Left hindlimb (tissue), 1 donor: ENCODE measurements at regions not wholly inside any gene's neighbourhood (a gene's known extent, or its start where the extent isn't known, plus 50 kb on each side); places are given as distances from the start of the nearest gene placed in this dataset.
"Not testable (repeated sequence)": the region's sequence is repeated elsewhere in the genome, so short reads cannot be mapped to it uniquely, and the experiment has no call there.

Experiments
- DNase-seq: peaks from one replicate; pipeline ENCODE4 v3.0.0-alpha.2; 2018

GRCh38 chr20:40894237-40894630 lies 134.4 kb upstream of the TOP1 start:
- no peak for DNase-seq

- DNase-seq: no peak
Measured at GRCh38 chr20:40895182-40895581, 133.4 kb upstream of the TOP1 start.

- DNase-seq: no peak
Measured at GRCh38 chr20:40896814-40897700, 131.6 kb upstream of the TOP1 start.

- no peak for DNase-seq
Measured at GRCh38 chr20:40899344-40899743, 129.3 kb upstream of the TOP1 start.

- no peak for DNase-seq
Measured at GRCh38 chr20:40900666-40901215, 127.9 kb upstream of the TOP1 start.

GRCh38 chr20:40902661-40903060 lies 126.0 kb upstream of the TOP1 start:
- DNase-seq: no peak

GRCh38 chr20:40908309-40908708 lies 120.3 kb upstream of the TOP1 start:
- no peak for DNase-seq

- not testable (repeated sequence) for DNase-seq
Measured at GRCh38 chr20:40909489-40909888, 119.1 kb upstream of the TOP1 start.

GRCh38 chr20:40910436-40910835 lies 118.2 kb upstream of the TOP1 start:
- not testable (repeated sequence) for DNase-seq

GRCh38 chr20:40911152-40911551 lies 117.5 kb upstream of the TOP1 start:
- DNase-seq: not testable (repeated sequence)

- no peak for DNase-seq
Measured at GRCh38 chr20:40913224-40914185, 115.1 kb upstream of the TOP1 start.

GRCh38 chr20:40915756-40916155 lies 112.9 kb upstream of the TOP1 start:
- no peak for DNase-seq

GRCh38 chr20:40916276-40916675 lies 112.3 kb upstream of the TOP1 start:
- no peak for DNase-seq

GRCh38 chr20:40920291-40920690 lies 108.3 kb upstream of the TOP1 start:
- DNase-seq: no peak

- DNase-seq: no peak
Measured at GRCh38 chr20:40922865-40923264, 105.8 kb upstream of the TOP1 start.

GRCh38 chr20:40925829-40926510 lies 102.7 kb upstream of the TOP1 start:
- no peak for DNase-seq

GRCh38 chr20:40926928-40927327 lies 101.7 kb upstream of the TOP1 start:
- no peak for DNase-seq

- no peak for DNase-seq
Measured at GRCh38 chr20:40930561-40930960, 98.1 kb upstream of the TOP1 start.

- no peak for DNase-seq
Measured at GRCh38 chr20:40931410-40932044, 97.1 kb upstream of the TOP1 start.

GRCh38 chr20:40932436-40932835 lies 96.2 kb upstream of the TOP1 start:
- no peak for DNase-seq

GRCh38 chr20:40933758-40934157 lies 94.9 kb upstream of the TOP1 start:
- DNase-seq: no peak

- DNase-seq: no peak
Measured at GRCh38 chr20:40938020-40938419, 90.6 kb upstream of the TOP1 start.
